ENCODE measurements at regions not wholly inside any gene's neighbourhood (a gene's known extent, or its start where the extent isn't known, plus 50 kb on each side); places are given as distances from the start of the nearest gene placed in this dataset.

DNA sequence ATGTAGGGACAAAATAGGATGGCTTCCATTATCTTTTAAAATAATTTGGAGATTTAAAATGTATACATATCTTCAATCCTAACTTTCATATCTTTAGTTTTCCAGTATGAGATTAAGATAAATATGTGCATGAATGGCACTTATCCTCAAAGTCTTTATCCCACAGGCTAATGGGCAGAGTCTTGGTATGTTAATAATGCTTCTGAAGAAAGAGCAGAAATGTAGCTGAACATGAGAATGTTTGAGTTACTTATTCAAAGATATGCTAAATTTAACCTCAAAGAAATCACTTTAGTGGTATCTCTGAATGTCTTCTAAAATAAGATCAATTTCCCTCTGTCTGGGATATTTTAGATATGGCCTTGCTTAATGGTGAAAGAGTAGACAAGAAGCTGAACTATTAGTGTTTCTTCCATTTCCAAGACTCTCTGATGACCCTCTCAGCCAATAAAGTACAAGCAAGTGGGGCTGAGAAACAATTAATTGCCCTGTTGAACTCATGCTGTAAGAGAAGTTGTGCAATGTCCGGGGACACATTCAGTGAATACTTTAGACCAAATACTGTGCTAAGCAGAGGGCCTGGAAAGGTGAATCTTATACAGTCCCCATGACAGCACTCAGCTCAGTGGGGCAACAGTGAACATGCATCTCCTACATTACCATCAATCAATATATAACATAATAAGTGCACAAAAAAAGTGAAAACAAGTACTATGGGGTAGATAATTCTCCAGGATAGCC is 50.0 kb upstream of the ADAMTSL1 start:
- no peak for DNase-seq (ENCODE audit: low read depth)
- no peak overlapping the region for H3K4me3 ChIP-seq (ENCODE audit: low read depth, low read length)
- TF ChIP-seq, protein P1, sequence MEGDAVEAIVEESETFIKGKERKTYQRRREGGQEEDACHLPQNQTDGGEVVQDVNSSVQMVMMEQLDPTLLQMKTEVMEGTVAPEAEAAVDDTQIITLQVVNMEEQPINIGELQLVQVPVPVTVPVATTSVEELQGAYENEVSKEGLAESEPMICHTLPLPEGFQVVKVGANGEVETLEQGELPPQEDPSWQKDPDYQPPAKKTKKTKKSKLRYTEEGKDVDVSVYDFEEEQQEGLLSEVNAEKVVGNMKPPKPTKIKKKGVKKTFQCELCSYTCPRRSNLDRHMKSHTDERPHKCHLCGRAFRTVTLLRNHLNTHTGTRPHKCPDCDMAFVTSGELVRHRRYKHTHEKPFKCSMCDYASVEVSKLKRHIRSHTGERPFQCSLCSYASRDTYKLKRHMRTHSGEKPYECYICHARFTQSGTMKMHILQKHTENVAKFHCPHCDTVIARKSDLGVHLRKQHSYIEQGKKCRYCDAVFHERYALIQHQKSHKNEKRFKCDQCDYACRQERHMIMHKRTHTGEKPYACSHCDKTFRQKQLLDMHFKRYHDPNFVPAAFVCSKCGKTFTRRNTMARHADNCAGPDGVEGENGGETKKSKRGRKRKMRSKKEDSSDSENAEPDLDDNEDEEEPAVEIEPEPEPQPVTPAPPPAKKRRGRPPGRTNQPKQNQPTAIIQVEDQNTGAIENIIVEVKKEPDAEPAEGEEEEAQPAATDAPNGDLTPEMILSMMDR (IDR thresholded peaks at IDR 0.05; ENCODE audit: low read depth, low read length, missing control alignments), result no peak
